Left lung (tissue), 4 donors: ENCODE measurements at regions not wholly inside any gene's neighbourhood (a gene's known extent, or its start where the extent isn't known, plus 50 kb on each side); places are given as distances from the start of the nearest gene placed in this dataset.

ENCODE experiments used
- ATAC-seq: fragments of 200-7000 bp; cut with Tn5 transposase; one replicate; pipeline ENCODE4 v1.9.1; 2020; ENCODE audit warnings: moderate library complexity
- DNase-seq, 4 donors: peaks; one replicate each; pipeline ENCODE4 v3.0.0-alpha.2; 2013 to 2020
- H3K27ac ChIP-seq, 2 donors: fragments of 200-600 bp; sonication (generic) in 1 of 2; one replicate each; pipeline versions ENCODE4 v1.5.0 to v1.8.0; 2020 to 2021
- H3K27me3 ChIP-seq, 2 donors: fragments of 200-600 bp; sonication (generic) in 1 of 2; one replicate each; pipeline versions ENCODE4 v1.5.0 to v1.8.0; 2020 to 2021
- H3K36me3 ChIP-seq, 2 donors: fragments of 200-600 bp; sonication (generic) in 1 of 2; one replicate each; pipeline versions ENCODE4 v1.5.0 to v1.8.0; 2020 to 2021
- H3K4me1 ChIP-seq, 2 donors: fragments of 200-600 bp; one replicate each; pipeline ENCODE4 v1.8.0; 2021
- H3K4me3 ChIP-seq, 2 donors: fragments of 200-600 bp; sonication (generic) in 1 of 2; one replicate each; pipeline versions ENCODE4 v1.5.0 to v1.8.0; 2020 to 2021; ENCODE audit warnings: mild to moderate bottlenecking in 1 of 2
- H3K9me3 ChIP-seq, 2 donors: fragments of 200-600 bp; sonication (generic) in 1 of 2; one replicate each; pipeline versions ENCODE4 v1.5.0 to v1.8.0; 2020 to 2021
- intact Hi-C, 2 donors: fragments of 100-400 bp; cut with DNase I; formaldehyde crosslinking; loops; one replicate each; pipeline versions ENCODE4 v1.11.2 to v1.14.2; 2022
- TF ChIP-seq, protein P1 (sequence below), 2 donors: fragments of 200-600 bp; sonication (generic) in 1 of 2; IDR thresholded peaks; one replicate each; pipeline versions ENCODE4 v1.5.0 to v1.8.0; 2021; ENCODE audit warnings: antibody characterized with exemption in 2 of 2
- donor health status: DM: no; HTN: yes; CAD: no.
- donor health status: DM: no; HTN: no; CAD: no.

DNA sequence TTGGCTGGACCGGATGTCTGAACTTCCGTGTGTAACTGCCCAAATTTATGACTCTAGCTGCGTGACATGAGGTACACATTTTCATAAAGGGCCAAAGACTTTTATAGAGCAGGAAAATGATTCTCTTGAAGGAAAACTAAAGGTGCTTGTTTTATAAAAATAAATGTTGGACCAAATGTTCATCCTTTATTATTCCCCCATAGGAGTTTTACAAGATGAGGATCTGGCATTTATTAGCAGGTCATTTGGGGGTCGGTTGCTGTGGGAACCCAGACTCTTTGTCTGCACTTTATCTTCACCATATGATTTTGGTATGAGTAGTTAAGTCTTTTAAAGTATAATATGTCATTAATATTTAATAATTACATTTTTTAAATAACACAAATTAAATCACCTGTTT is 571.2 kb downstream of the EFNA5 start:
- no peak for ATAC-seq
- Histone ChIP-seq H3K4me1 (no peaks in the 10 kb centered on the region), H3K4me3 (no peak overlapping the region), H3K9me3 (peaks cover 0 to 11% of the 10 kb centered on the region in 2 donors), H3K27ac (no peak overlapping the region), H3K27me3 (no peaks in the 10 kb centered on the region), H3K36me3 (no peaks in the 10 kb centered on the region)
- intact Hi-C loops, result no loop called here
- TF ChIP-seq, protein P1, sequence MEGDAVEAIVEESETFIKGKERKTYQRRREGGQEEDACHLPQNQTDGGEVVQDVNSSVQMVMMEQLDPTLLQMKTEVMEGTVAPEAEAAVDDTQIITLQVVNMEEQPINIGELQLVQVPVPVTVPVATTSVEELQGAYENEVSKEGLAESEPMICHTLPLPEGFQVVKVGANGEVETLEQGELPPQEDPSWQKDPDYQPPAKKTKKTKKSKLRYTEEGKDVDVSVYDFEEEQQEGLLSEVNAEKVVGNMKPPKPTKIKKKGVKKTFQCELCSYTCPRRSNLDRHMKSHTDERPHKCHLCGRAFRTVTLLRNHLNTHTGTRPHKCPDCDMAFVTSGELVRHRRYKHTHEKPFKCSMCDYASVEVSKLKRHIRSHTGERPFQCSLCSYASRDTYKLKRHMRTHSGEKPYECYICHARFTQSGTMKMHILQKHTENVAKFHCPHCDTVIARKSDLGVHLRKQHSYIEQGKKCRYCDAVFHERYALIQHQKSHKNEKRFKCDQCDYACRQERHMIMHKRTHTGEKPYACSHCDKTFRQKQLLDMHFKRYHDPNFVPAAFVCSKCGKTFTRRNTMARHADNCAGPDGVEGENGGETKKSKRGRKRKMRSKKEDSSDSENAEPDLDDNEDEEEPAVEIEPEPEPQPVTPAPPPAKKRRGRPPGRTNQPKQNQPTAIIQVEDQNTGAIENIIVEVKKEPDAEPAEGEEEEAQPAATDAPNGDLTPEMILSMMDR (IDR thresholded peaks at IDR 0.05), result no peak
- no peak for DNase-seq

DNA sequence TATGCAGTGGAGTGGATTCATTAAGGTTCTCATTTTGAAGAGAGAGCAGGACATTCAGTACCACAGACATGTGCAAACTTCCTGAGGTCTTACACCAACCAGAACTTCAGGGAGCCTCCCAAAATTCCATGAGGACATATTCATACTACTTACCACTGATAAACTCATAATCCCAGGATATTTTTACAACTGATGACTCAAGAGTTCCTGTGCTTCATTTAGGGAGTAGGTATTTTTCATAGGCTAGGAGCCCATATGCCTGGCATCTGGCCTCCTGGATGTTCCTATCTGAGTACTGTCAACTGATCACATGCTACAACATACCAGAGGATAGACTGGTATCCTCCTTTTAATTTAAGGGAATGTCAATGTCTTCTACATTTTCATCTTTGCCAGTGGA is 578.0 kb downstream of the EFNA5 start:
- ATAC-seq, result no peak

DNA sequence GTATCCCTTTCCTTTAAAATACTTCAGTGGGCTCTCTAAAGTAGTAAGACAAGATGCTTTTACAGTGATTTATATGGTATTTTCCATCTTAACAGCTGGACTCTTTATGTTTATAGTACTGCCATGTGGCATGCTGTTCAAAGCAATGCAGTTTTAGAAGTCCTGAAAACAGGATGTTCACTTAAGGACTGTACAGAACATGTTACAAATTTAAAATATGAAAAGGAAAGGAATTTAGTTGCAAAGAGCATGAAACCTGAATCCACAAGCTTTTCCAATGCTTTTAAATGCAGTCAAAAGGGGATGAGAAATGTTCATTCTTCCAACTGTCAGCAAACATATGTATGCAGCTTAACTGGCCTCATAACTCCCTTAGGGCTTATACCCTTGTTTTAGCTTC is 580.2 kb downstream of the EFNA5 start:
- no peaks in the 10 kb centered on the region for H3K27me3 ChIP-seq
- no peak overlapping the region for H3K27ac ChIP-seq
- H3K9me3 ChIP-seq, result peaks cover 0 to 16% of the 10 kb centered on the region in 2 donors
- ATAC-seq (no peak), DNase-seq (no peak)
- H3K36me3 ChIP-seq, result no peaks in the 10 kb centered on the region
- no peak overlapping the region for H3K4me3 ChIP-seq
- TF ChIP-seq, protein P1 (IDR thresholded peaks at IDR 0.05), result no peak
- intact Hi-C loops, result no loop called here
- H3K4me1 ChIP-seq, result no peaks in the 10 kb centered on the region

More for the DNA sequence above, 578.0 kb downstream of the EFNA5 start:
- intact Hi-C loops, result no loop called here
- Histone ChIP-seq H3K36me3 (no peaks in the 10 kb centered on the region), H3K27me3 (no peaks in the 10 kb centered on the region), H3K9me3 (peaks cover 0 to 16% of the 10 kb centered on the region in 2 donors), H3K4me1 (no peaks in the 10 kb centered on the region), H3K27ac (no peak overlapping the region), H3K4me3 (no peak overlapping the region)
- DNase-seq, result no peak
- TF ChIP-seq, protein P1 (IDR thresholded peaks at IDR 0.05), result no peak

DNA sequence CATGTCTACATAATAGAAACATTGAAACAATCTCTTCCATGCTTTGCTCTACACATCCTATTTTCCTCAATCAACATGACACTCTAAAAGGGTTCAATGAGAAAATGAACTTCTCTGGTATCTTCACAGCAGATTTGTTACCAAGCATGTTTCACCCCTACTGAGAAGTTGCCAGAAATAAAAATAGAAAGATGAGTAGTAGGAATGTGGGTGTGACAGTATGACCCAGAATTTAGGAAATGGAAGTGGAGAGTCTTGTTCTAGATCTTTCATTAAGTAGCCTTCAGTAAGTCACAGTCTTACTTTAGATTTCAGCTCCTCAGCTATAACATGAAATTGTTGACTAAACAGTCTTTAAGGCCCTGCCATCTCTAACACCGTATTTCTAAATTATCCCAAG is 581.8 kb downstream of the EFNA5 start:
- no peaks in the 10 kb centered on the region for H3K4me1 ChIP-seq
- DNase-seq (no peak), ATAC-seq (no peak)
- H3K27me3 ChIP-seq, result no peaks in the 10 kb centered on the region
- H3K27ac ChIP-seq, result no peak overlapping the region
- no peak overlapping the region for H3K4me3 ChIP-seq
- no peaks in the 10 kb centered on the region for H3K36me3 ChIP-seq
- peaks cover 0 to 7% of the 10 kb centered on the region in 2 donors for H3K9me3 ChIP-seq
- intact Hi-C loops, result no loop called here
- TF ChIP-seq, protein P1 (IDR thresholded peaks at IDR 0.05), result no peak

DNA sequence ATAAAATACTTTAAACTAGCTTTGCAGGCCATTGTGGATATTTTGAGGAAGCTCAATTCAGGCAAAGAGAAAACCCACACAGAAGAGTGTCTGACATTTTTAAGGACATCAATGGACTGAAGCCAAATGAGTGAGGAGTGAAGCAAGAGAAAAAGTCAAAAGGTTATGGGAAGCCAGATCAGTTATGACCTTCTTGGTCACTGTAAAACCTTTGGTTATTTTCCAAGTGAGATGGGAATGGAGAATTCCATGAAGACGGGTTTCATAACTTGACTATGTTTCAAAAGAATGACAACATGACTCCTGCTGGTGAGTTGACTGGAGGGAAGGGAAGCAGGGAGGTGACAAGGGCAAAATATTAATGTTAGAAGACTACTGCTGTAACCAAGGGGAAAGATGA is 585.2 kb downstream of the EFNA5 start:
- Histone ChIP-seq H3K27me3 (no peaks in the 10 kb centered on the region), H3K4me3 (no peak overlapping the region), H3K9me3 (no peaks in the 10 kb centered on the region), H3K4me1 (no peaks in the 10 kb centered on the region), H3K36me3 (no peaks in the 10 kb centered on the region), H3K27ac (no peak overlapping the region)
- ATAC-seq (no peak), DNase-seq (no peak)
- intact Hi-C loops, result no loop called here
- TF ChIP-seq, protein P1 (IDR thresholded peaks at IDR 0.05), result no peak
